ENCODE measurements at regions not wholly inside any gene's neighbourhood (a gene's known extent, or its start where the extent isn't known, plus 50 kb on each side); places are given as distances from the start of the nearest gene placed in this dataset.

- TF ChIP-seq CTCF (IDR thresholded peaks at IDR 0.05) (no peak), POLR2A (IDR thresholded peaks at IDR 0.05) (no peak)
Observed at GRCh38 chr15:93196135-93196670, 107.2 kb upstream of the RGMA start.
